Activated CD4-positive, alpha-beta T cell treated with anti-CD3 and anti-CD28 coated beads, Interleukin-2, Interleukin-6, amounts not matched to agents 100 ng/mL and 50 ng/mL, durations not matched to agents 16 hours and 8 hours (primary cell): ENCODE measurements at regions not wholly inside any gene's neighbourhood (a gene's known extent, or its start where the extent isn't known, plus 50 kb on each side); places are given as distances from the start of the nearest gene placed in this dataset.

Experiments
- DNase-seq: peaks from one replicate; pipeline ENCODE4 v3.0.0-alpha.2; 2020

GRCh38 chr2:11018651-11019185 is 107.0 kb downstream of the KCNF1 start:
- DNase-seq: no peak

GRCh38 chr2:11019614-11020013 is 107.9 kb downstream of the KCNF1 start:
- DNase-seq: no peak

GRCh38 chr2:11022064-11022463 is 110.3 kb downstream of the KCNF1 start:
- no peak for DNase-seq

- no peak for DNase-seq
Measured at GRCh38 chr2:11022591-11023273, 111.0 kb downstream of the KCNF1 start.

GRCh38 chr2:11023326-11024258 is 111.9 kb downstream of the KCNF1 start:
- no peak for DNase-seq

- no peak for DNase-seq
Measured at GRCh38 chr2:11024259-11024645, 112.5 kb downstream of the KCNF1 start.

- DNase-seq: no peak
Measured at GRCh38 chr2:11024687-11025086, 113.0 kb downstream of the KCNF1 start.

GRCh38 chr2:11026286-11026921 is 114.7 kb downstream of the KCNF1 start:
- no peak for DNase-seq

- DNase-seq: no peak
Measured at GRCh38 chr2:11027195-11027594, 115.5 kb downstream of the KCNF1 start.

GRCh38 chr2:11028407-11028916 is 116.7 kb downstream of the KCNF1 start:
- DNase-seq: no peak

- no peak for DNase-seq
Measured at GRCh38 chr2:11029136-11029535, 117.4 kb downstream of the KCNF1 start.

GRCh38 chr2:11030036-11030435 is 118.3 kb downstream of the KCNF1 start:
- no peak for DNase-seq

- DNase-seq: no peak
Measured at GRCh38 chr2:11030909-11031308, 119.2 kb downstream of the KCNF1 start.

- DNase-seq: no peak
Measured at GRCh38 chr2:11031876-11032275, 120.1 kb downstream of the KCNF1 start.

GRCh38 chr2:11032396-11032795 is 120.7 kb downstream of the KCNF1 start:
- no peak for DNase-seq

GRCh38 chr2:11033114-11033513 is 121.4 kb downstream of the KCNF1 start:
- no peak for DNase-seq

- DNase-seq: no peak
Measured at GRCh38 chr2:11038641-11039040, 116.6 kb upstream of the SLC66A3 start.

- DNase-seq: no peak
Measured at GRCh38 chr2:11040992-11041391, 114.3 kb upstream of the SLC66A3 start.

- no peak for DNase-seq
Measured at GRCh38 chr2:11042841-11043240, 112.4 kb upstream of the SLC66A3 start.

GRCh38 chr2:11043245-11043644 is 112.0 kb upstream of the SLC66A3 start:
- no peak for DNase-seq

GRCh38 chr2:11044201-11044600 is 111.1 kb upstream of the SLC66A3 start:
- DNase-seq: no peak

- no peak for DNase-seq
Measured at GRCh38 chr2:11045294-11045693, 110.0 kb upstream of the SLC66A3 start.

- no peak for DNase-seq
Measured at GRCh38 chr2:11048335-11049008, 106.8 kb upstream of the SLC66A3 start.
